GM19035 (cell line): ENCODE measurements at regions not wholly inside any gene's neighbourhood (a gene's known extent, or its start where the extent isn't known, plus 50 kb on each side); places are given as distances from the start of the nearest gene placed in this dataset.

ENCODE experiments used
- ATAC-seq: cut with Tn5 transposase; IDR thresholded peaks from one replicate; pipeline ENCODE4 v1.9.1; 2021; ENCODE audit not compliant: unreplicated experiment

GRCh38 chr2:220090050-220090449, 462.6 kb downstream of the SLC4A3 start:
- no peak for ATAC-seq

- no peak for ATAC-seq
Measured at GRCh38 chr2:220096406-220096805, 469.0 kb downstream of the SLC4A3 start.

GRCh38 chr2:220101980-220102379, 474.6 kb downstream of the SLC4A3 start:
- ATAC-seq: no peak

- no peak for ATAC-seq
Measured at GRCh38 chr2:220103596-220103995, 476.2 kb downstream of the SLC4A3 start.

GRCh38 chr2:220104871-220105351, 477.5 kb downstream of the SLC4A3 start:
- no peak for ATAC-seq

- no peak for ATAC-seq
Measured at GRCh38 chr2:220106065-220106464, 478.6 kb downstream of the SLC4A3 start.

GRCh38 chr2:220107380-220107791, 480.0 kb downstream of the SLC4A3 start:
- no peak for ATAC-seq

GRCh38 chr2:220114443-220114842, 487.0 kb downstream of the SLC4A3 start:
- ATAC-seq: no peak

GRCh38 chr2:220117025-220117424, 489.6 kb downstream of the SLC4A3 start:
- no peak for ATAC-seq

GRCh38 chr2:220120041-220120440, 492.6 kb downstream of the SLC4A3 start:
- no peak for ATAC-seq

- no peak for ATAC-seq
Measured at GRCh38 chr2:220123751-220124150, 496.3 kb downstream of the SLC4A3 start.

- ATAC-seq: no peak
Measured at GRCh38 chr2:220125551-220125950, 498.1 kb downstream of the SLC4A3 start.

- ATAC-seq: no peak
Measured at GRCh38 chr2:220127311-220127710, 499.9 kb downstream of the SLC4A3 start.

GRCh38 chr2:220127876-220128275, 500.4 kb downstream of the SLC4A3 start:
- ATAC-seq: no peak

GRCh38 chr2:220129391-220129790, 502.0 kb downstream of the SLC4A3 start:
- no peak for ATAC-seq

- no peak for ATAC-seq
Measured at GRCh38 chr2:220134756-220135534, 507.5 kb downstream of the SLC4A3 start.

- no peak for ATAC-seq
Measured at GRCh38 chr2:220143336-220143735, 515.9 kb downstream of the SLC4A3 start.

- no peak for ATAC-seq
Measured at GRCh38 chr2:220144411-220144810, 517.0 kb downstream of the SLC4A3 start.

GRCh38 chr2:220147161-220148038, 520.0 kb downstream of the SLC4A3 start:
- no peak for ATAC-seq

- no peak for ATAC-seq
Measured at GRCh38 chr2:220148471-220149248, 521.2 kb downstream of the SLC4A3 start.

GRCh38 chr2:220151341-220151740, 523.9 kb downstream of the SLC4A3 start:
- ATAC-seq: no peak
